GM12874 (cell line): ENCODE measurements at regions not wholly inside any gene's neighbourhood (a gene's known extent, or its start where the extent isn't known, plus 50 kb on each side); places are given as distances from the start of the nearest gene placed in this dataset.

Experiments used
- CTCF ChIP-seq: IDR thresholded peaks from 2 replicates; pipeline ENCODE4 v1.5.1; 2011; ENCODE audit warnings: low read depth, mild to moderate bottlenecking, control low read depth, low read length, moderate library complexity; ENCODE audit not compliant: insufficient read depth

GRCh38 chr5:135215617-135216470 is 181.8 kb upstream of the PITX1 start:
- TF ChIP-seq CTCF, result no peak

DNA sequence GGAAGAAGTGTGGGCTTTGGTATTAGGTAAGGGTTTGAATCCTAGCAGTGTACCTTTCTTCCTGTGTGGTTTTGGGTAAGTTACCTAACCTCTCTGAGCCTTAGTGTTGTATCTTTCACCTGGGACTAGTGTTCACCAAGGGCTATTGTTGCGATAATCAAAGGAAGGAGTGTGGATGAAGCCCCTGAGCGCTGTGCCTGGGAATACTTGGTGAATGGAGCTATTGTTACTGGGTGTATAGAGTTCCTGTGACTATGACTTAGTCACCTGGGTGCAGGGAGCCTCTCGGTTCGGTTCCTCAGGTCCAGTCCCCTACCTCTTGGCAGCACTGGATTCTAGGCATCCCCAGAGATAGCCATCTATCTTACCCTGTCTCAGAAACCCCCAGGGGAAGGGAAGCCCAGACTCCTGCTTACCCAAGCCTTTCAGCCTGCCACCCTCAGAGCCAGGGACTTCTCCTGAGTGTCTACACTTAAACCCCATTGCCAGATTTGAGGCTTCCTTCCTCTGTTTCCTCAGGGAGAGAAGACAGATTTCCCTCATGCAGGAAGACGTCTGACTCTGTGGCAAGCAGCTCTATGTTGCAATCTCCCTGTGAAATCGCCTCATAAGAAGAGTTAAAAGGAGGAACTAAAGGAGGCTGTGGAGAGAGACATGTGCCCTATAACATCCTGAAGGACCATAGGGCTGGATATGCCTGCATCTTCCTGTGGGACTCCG is 181.0 kb upstream of the PITX1 start:
- no peak for TF ChIP-seq CTCF

DNA sequence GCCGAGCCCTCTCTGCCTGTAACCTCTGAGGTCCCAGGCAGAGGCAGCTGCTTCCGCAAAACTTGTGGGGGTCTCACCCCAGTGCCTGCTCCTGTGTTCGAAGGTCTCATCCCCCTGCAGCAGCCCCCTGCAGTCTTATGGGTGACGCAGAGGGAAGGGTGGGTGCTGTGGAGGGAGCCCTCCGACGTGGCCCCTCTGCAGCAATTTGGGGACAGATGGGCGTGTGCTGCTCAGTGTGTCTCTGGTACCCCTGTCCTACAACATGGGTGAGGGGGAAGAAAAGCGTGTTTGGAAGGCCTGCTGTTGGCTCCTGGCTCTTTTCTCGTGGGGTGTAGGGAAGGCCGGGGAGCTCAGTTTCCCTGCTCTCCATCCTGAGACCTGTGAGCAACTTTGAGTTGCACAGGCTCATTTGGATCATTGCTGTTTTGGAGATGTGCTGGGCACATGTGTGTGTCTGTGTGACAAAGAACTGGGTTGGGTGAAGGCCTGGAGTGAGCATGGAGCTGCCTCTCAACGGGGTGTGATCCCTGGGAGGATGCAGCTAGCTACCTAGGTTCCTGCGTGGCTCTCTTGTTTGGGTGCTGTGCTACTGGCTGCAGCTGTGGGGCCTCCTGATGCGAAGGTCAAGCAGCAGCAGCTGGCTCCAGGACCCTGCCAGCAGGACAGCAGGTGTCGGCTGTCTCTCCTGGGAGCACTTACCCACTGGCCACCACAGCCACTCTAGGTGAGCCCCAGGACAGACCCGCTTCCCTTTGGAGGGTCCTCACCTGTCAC is 179.6 kb upstream of the PITX1 start:
- no peak for TF ChIP-seq CTCF

GRCh38 chr5:135213027-135213386 is 179.0 kb upstream of the PITX1 start:
- no peak for TF ChIP-seq CTCF

DNA sequence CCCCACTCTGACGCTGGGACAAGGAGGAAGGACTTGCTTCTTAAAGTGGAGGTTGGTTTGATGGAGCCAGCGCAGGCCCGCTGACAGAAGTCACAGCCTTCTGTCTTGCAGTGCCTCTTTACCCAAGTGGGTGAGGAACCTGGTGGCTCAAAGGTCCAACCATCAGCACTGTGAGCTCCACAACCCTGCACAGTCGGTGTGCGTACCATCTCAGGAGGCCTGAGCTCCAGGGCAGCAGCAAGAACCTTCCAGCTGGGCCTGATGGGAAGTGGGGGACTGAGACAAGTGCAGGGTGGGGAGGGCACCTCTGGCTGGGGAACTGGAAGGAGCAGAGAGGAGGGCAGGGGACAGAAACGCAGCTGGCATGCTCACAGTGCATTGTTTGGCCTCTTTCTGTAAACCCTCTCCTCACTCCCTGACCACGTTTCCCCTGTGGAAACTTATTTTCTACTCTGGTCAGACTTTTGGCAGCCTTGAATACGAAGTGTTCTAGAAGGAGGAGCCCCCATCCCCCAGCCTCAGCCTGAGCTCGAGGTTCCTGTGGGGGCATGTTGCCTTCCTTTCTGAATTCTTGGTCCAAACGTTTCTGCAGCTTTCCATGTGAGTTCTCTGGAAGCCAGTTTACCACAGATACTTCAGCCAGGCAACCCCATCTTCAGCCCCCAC is 178.5 kb upstream of the PITX1 start:
- TF ChIP-seq CTCF, result no peak

DNA sequence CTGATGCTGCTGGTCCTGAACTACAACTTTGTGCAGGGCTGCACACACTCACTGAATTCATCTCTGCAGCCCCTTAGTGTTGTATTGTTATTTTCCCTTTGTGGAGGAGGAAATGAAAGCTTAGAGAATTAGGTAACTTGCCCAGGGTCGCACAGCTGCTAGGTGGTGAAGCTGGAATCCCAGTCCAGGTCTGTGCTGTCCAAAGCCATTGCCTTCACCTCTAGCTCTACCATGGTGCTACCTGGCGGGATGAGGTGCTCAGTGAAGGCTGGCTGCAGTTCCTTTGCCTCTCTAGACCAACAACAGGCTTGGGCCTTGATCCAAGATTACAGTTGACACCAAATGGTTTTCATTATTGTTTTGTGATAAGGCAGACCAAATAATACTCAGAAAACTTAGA is 177.8 kb upstream of the PITX1 start:
- no peak for TF ChIP-seq CTCF

DNA sequence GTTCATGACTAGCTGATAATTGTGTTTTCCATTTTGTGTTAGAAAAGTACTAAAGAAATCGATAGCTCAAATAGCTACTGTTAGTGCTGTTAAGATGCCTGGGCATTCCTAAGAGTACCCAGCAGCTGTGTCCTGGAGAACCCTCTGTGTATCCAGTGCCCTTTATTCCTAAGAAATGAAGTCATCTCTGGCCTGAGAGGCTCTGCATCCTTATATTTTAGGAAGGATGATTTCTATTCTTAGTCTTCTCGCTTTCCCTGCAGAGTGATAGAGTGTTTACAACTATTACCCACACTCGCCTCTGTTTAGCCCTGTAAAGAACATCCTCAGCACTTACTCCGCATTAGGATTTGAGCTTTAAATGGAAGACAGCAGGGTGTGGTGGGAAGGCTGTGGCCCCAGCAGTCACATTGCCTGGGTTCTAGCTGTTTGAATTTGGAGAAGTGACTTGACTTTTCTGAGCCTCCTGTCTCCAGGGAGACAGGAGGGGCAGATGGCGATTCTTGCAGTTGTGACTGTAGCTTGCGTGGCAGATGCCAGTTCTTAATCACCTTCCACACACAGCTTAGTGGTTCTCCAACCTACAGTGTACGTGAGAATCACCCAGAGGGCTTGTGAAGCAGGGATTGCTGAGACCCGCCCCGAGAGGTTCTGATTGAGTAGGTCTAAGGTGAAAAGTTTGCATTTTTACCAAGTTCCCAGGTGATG is 177.2 kb upstream of the PITX1 start:
- no peak for TF ChIP-seq CTCF
